T-cell (primary cell): ENCODE measurements at regions not wholly inside any gene's neighbourhood (a gene's known extent, or its start where the extent isn't known, plus 50 kb on each side); places are given as distances from the start of the nearest gene placed in this dataset.

Experiments used
- ATAC-seq, 4 experiments: fragments of 200-7000 bp in 3 of 4; fragments of 150-1000 bp in 1 of 4; cut with Tn5 transposase; replicated peaks in 1 of 4; 1 replicate in 3 of 4; 2 replicates in 1 of 4; pipeline ENCODE4 v1.10.0; 2021; ENCODE audit warnings: moderate library complexity in 3 of 4, mild to moderate bottlenecking in 2 of 4, moderate number of reproducible peaks in 1 of 4
- CTCF ChIA-PET, 2 donors: fragments of 300-600 bp; sonication (Branson Sonifier 250); formaldehyde crosslinking; loops; one replicate each; lab custom pipeline; 2022; ENCODE audit warnings: antibody characterized with exemption in 2 of 2; lab: Charles Lee
- POLR2A ChIA-PET, 2 donors: fragments of 300-600 bp; sonication (Branson Sonifier 250); formaldehyde crosslinking; loops; one replicate each; lab custom pipeline; 2022; ENCODE audit warnings: antibody characterized with exemption in 2 of 2; lab: Charles Lee
- DNase-seq, 35 experiments: peaks; one replicate each; pipeline versions ENCODE4 v3.0.0 to v3.0.0-alpha.2; 2013 to 2023
- H3K27ac ChIP-seq: one replicate; pipeline ENCODE4 v1.5.1; 2013; ENCODE audit warnings: low read length
- H3K27me3 ChIP-seq, 2 experiments: replicated peaks in 1 of 2; 1 replicate in 1 of 2; 2 replicates in 1 of 2; pipeline versions ENCODE4 v1.6.1 to v1.7.0; 2013; ENCODE audit warnings: low read length in 1 of 2, mixed read lengths in 1 of 2; ENCODE audit not compliant: control insufficient read depth in 2 of 2, insufficient read depth in 2 of 2; ENCODE audit errors: extremely low read depth in 1 of 2
- H3K36me3 ChIP-seq, 2 donors: 1 replicate in 1 of 2; 2 replicates in 1 of 2; pipeline versions ENCODE4 v1.6.1 to v1.7.0; 2013; ENCODE audit warnings: low read length in 1 of 2; ENCODE audit not compliant: control insufficient read depth in 2 of 2, insufficient read depth in 1 of 2; ENCODE audit errors: extremely low read depth in 1 of 2
- H3K4me1 ChIP-seq, 2 experiments: 1 replicate in 1 of 2; 2 replicates in 1 of 2; pipeline versions ENCODE4 v1.6.1 to v1.7.0; 2013; ENCODE audit warnings: low read length in 2 of 2, mixed read lengths in 1 of 2; ENCODE audit not compliant: insufficient read depth in 2 of 2, control insufficient read depth in 1 of 2; ENCODE audit errors: extremely low read depth in 1 of 2
- H3K4me3 ChIP-seq, 2 donors: 1 replicate in 1 of 2; 2 replicates in 1 of 2; pipeline versions ENCODE4 v1.5.1 to v1.7.0; 2013; ENCODE audit warnings: mild to moderate bottlenecking in 2 of 2, low read length in 1 of 2, moderate library complexity in 1 of 2; ENCODE audit not compliant: control insufficient read depth in 1 of 2; ENCODE audit errors: extremely low read depth in 1 of 2
- H3K9me3 ChIP-seq: 2 replicates; pipeline ENCODE4 v1.7.0; 2013
- H3K27ac Mint-ChIP-seq, 2 donors: one replicate each; pipeline ENCODE4 v1.8.0; 2020 to 2021; ENCODE audit warnings: mild to moderate bottlenecking in 2 of 2, mixed read lengths in 2 of 2
- H3K27me3 Mint-ChIP-seq, 2 donors: one replicate each; pipeline ENCODE4 v1.8.0; 2021 to 2022; ENCODE audit warnings: mixed read lengths in 2 of 2
- H3K36me3 Mint-ChIP-seq: one replicate; pipeline ENCODE4 v1.8.0; 2021; ENCODE audit warnings: mixed read lengths
- H3K4me1 Mint-ChIP-seq, 3 donors: one replicate each; pipeline ENCODE4 v1.8.0; 2020 to 2022; ENCODE audit warnings: mixed read lengths in 3 of 3, mild to moderate bottlenecking in 1 of 3
- H3K4me3 Mint-ChIP-seq, 3 donors: one replicate each; pipeline ENCODE4 v1.8.0; 2020 to 2022; ENCODE audit warnings: mild to moderate bottlenecking in 3 of 3, mixed read lengths in 3 of 3, moderate library complexity in 3 of 3
- H3K9me3 Mint-ChIP-seq, 3 donors: one replicate each; pipeline ENCODE4 v1.8.0; 2020 to 2022; ENCODE audit warnings: mixed read lengths in 3 of 3
- WGBS: methylation state at CpG from one replicate; pipeline ENCODE4 v1.1.5; 2013; ENCODE audit warnings: missing lambda C conversion rate; ENCODE audit not compliant: insufficient coverage; 5-methylcytosine and 5-hydroxymethylcytosine counted together

DNA sequence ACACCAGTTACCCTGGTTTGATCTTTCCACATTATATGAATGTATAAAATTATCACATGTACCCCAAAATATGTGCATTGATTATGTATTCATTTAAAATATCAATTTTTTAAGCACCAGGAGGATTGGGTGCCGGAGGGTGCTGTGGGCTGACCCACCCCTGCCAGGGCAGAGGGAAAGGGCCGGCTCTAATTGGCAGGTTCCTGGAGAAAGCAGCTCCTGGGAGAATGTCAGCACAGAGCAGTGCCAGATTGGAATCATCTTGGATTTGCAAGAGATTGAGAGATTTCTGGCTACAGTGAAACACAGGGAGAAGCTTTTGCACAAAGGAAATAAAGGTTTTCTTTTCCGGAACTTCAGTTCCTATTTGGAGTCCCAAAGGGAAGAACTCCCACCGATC is 264.4 kb upstream of the TCERG1L start:
- Histone ChIP-seq H3K4me1 (no peaks in the 10 kb centered on the region), H3K9me3 (no peaks in the 10 kb centered on the region), H3K36me3 (no peaks in the 10 kb centered on the region), H3K27ac (no peak overlapping the region), H3K27me3 (peaks cover 0 to 3% of the 10 kb centered on the region in 2 experiments), H3K4me3 (no peak overlapping the region)
- 95% methylated on average over 3 of the region's 4 CpGs for WGBS
- ATAC-seq (no peak), DNase-seq (no peak)
- Mint-ChIP-seq H3K4me1 (no peaks in the 10 kb centered on the region), H3K9me3 (no peaks in the 10 kb centered on the region), H3K27ac (no peak overlapping the region), H3K36me3 (no peaks in the 10 kb centered on the region), H3K27me3 (peaks cover 0 to 2% of the 10 kb centered on the region in 2 donors), H3K4me3 (no peak overlapping the region)
- CTCF ChIA-PET = no interaction called here
- POLR2A ChIA-PET = no interaction called here

DNA sequence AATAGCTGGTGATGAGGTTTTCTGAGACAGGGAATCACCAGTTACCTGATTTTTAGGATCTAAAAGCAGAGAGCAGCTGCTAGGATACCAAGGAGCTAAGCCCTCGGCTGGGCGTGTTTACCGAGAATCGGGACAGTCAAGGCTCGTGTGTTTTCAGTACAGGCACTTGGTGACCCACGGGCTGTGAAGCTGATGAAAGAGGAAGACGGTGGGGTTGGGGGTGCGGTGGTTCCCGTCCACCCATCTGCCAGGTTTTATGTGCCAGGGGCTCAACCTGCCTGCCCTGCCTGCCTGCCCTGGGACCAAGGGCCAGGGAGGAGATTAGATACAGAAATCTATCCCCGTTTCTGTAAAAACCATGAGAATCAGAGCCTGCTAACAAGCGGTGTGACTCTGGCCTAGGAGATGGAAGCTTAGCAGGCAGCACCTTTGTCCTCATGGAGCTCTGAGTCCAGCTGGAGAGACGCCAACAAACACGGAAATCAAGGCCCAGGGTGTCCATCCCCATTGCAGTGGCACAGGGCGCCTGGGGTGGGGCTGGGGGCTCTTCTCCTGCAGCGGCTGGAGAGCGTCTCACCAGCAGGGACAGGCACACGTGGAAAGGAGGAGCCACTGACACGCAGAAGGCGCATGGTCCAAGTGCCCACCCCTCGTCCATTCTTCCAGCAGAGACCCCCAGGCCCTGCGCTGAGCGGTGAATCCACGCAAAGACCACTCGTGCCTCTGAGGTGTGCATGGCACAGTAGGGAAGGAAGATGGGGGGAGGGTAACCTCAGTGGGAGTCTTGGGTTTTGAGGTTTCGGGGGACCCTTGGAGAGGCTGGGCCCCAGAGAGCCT is 265.0 kb upstream of the TCERG1L start:
- no peaks in the 10 kb centered on the region for H3K27me3 Mint-ChIP-seq
- no peak for ATAC-seq
- DNase-seq = no peak
- H3K36me3 Mint-ChIP-seq = no peaks in the 10 kb centered on the region
- H3K4me1 ChIP-seq = no peaks in the 10 kb centered on the region
- no peak overlapping the region for H3K4me3 Mint-ChIP-seq
- no peak overlapping the region for H3K27ac ChIP-seq
- H3K27me3 ChIP-seq = peaks cover 0 to 3% of the 10 kb centered on the region in 2 experiments
- no peak overlapping the region for H3K27ac Mint-ChIP-seq
- H3K36me3 ChIP-seq = no peaks in the 10 kb centered on the region
- ChIA-PET CTCF (no interaction called here), POLR2A (no interaction called here)
- no peak overlapping the region for H3K4me3 ChIP-seq
- WGBS = 81% methylated on average over 16 of the region's 25 CpGs
- no peaks in the 10 kb centered on the region for H3K9me3 ChIP-seq
- H3K4me1 Mint-ChIP-seq = no peaks in the 10 kb centered on the region
- H3K9me3 Mint-ChIP-seq = no peaks in the 10 kb centered on the region

DNA sequence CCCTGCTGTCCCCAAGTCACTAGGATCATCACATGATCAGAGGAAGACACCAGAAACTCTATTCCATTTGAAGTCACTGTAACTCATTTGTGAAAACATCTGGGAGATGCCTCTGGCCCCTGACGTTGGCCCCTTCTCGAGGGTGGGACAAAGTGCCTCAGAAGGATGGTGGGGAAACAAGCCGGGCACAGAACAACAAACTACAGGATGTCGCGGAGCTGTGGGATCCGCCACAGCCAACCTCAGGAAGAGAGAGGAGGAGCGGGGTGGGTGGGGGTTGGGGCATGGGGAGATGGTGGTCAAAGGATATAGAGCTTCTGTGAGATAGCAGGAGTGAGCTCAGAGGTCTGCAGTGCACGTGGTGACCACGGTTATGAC is 265.6 kb upstream of the TCERG1L start:
- Mint-ChIP-seq H3K9me3 (no peaks in the 10 kb centered on the region), H3K27me3 (no peaks in the 10 kb centered on the region), H3K4me3 (no peak overlapping the region), H3K27ac (no peak overlapping the region), H3K36me3 (no peaks in the 10 kb centered on the region), H3K4me1 (no peaks in the 10 kb centered on the region)
- no peak overlapping the region for H3K4me3 ChIP-seq
- DNase-seq = no peak
- POLR2A ChIA-PET = no interaction called here
- no peaks in the 10 kb centered on the region for H3K4me1 ChIP-seq
- H3K27me3 ChIP-seq = peaks cover 0 to 3% of the 10 kb centered on the region in 2 experiments
- CTCF ChIA-PET = no interaction called here
- no peak overlapping the region for H3K27ac ChIP-seq
- ATAC-seq = no peak
- H3K36me3 ChIP-seq = no peaks in the 10 kb centered on the region
- no peaks in the 10 kb centered on the region for H3K9me3 ChIP-seq
- WGBS = 21% methylated on average over 3 of the region's 9 CpGs

DNA sequence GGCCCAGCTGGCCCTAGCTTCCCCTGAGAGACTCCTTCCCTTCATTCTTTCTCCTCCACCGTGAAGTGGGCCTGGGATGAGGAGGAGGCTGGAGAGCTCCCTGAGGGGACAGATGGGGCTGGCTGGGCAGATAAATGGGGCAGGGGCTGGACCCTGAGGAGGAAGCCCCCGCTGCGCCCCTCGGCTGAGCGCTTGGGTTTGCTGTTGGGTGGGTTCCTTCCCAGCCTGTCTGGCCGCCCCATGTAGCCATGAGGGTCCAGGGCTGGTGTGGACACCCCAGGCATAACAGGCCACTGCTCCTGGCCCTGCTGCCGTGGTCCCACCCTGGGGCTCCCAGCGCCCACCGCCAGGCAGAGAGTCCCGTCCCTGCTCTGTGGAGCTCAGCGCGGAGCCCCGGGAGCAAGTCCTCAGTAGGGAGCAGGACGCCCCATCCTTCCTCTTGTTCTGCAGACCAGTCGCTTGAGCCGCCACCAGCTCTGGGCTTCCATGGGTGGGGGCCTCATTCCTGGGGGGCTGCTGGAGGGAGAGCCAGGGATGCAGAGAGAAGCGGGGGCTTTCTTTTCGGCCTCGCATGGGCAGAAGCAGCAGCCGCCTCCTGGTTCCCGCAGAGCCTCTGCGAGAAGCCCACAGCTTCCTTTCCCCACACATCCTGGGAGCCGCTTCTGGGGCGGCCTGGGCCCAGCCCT is 266.4 kb upstream of the TCERG1L start:
- Histone ChIP-seq H3K27me3 (peaks cover 0 to 3% of the 10 kb centered on the region in 2 experiments), H3K4me1 (no peaks in the 10 kb centered on the region), H3K36me3 (no peaks in the 10 kb centered on the region), H3K27ac (no peak overlapping the region), H3K4me3 (no peak overlapping the region), H3K9me3 (no peaks in the 10 kb centered on the region)
- ChIA-PET CTCF (no interaction called here), POLR2A (no interaction called here)
- ATAC-seq (no peak), DNase-seq (no peak)
- H3K27me3 Mint-ChIP-seq = peaks cover 0 to 3% of the 10 kb centered on the region in 2 donors
- no peak overlapping the region for H3K27ac Mint-ChIP-seq
- H3K9me3 Mint-ChIP-seq = no peaks in the 10 kb centered on the region
- H3K4me3 Mint-ChIP-seq = no peak overlapping the region
- no peaks in the 10 kb centered on the region for H3K4me1 Mint-ChIP-seq
- no peaks in the 10 kb centered on the region for H3K36me3 Mint-ChIP-seq
- WGBS = 80% methylated on average over 14 of the region's 24 CpGs

DNA sequence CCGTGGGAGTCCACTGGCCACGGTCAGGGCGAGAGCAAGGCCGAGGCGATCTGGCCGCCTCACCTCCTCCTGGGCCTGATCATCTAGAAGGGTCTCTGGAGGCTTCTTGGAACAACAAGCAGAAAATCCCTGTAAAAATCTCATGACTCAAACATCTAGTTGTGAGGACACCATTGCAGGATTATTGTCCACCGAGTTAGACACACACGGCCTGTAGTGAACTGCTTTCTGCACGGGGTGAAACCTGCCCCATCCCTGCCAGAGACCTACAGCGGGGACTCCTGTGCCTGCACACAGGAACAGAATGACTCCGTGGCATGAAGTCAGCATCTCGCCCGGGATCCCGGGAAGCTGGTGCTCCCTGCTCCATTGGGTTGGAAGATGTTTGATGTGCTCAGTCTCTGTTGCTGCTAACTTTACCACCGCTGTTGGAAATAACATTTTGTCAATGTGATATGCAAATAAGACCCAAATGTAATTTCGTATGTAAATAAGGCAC is 267.0 kb upstream of the TCERG1L start:
- no peak overlapping the region for H3K4me3 ChIP-seq
- peaks cover 0 to 2% of the 10 kb centered on the region in 2 experiments for H3K27me3 ChIP-seq
- Mint-ChIP-seq H3K27ac (no peak overlapping the region), H3K4me3 (no peak overlapping the region), H3K4me1 (no peaks in the 10 kb centered on the region), H3K36me3 (no peaks in the 10 kb centered on the region), H3K27me3 (peaks cover 0 to 3% of the 10 kb centered on the region in 2 donors), H3K9me3 (no peaks in the 10 kb centered on the region)
- no peak for ATAC-seq
- CTCF ChIA-PET = no interaction called here
- no peaks in the 10 kb centered on the region for H3K4me1 ChIP-seq
- POLR2A ChIA-PET = no interaction called here
- H3K9me3 ChIP-seq = no peaks in the 10 kb centered on the region
- DNase-seq = no peak
- 77% methylated on average over 14 of the region's 16 CpGs for WGBS
- H3K36me3 ChIP-seq = no peaks in the 10 kb centered on the region
- no peak overlapping the region for H3K27ac ChIP-seq

DNA sequence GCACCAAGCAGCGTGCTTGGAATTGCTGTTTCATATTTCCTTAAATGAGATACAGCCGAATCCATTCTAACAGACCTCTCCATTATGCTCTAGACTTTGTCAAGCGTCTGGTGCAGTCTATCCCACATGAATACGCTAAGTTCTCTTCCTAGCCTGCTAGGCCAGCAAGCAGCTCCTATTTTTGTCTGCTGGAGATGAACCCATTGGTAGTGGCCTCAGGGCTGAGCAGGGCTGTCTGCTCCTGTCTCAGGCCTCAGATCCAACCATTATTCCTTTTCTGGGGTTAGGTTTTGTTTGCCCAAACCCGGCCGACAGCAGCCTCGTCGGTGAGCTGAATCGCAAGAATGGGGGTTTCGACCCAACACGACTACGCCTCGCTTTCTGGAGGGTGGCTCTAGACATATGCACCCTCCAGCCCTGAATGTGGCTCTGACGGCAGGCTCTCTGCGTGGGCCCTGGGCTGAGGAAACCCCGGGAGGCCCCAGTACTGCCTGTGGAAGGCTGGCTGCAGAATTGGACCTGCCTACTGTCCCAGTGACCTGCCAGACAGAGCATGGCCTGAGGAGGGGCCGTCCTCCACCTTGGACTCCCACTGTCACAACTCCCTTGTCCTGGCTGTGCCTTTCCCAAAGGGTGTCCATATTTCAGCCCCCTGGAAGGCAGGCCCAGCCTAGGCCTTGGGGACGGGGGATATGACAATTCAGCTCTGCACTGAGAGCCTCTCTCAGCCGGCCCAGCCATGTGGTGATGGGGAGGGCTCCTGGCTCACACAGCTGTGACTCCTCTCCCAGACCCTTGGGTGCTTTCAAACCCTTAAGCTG is 267.9 kb upstream of the TCERG1L start:
- H3K27ac ChIP-seq = no peak overlapping the region
- ChIA-PET POLR2A (no interaction called here), CTCF (no interaction called here)
- no peaks in the 10 kb centered on the region for H3K36me3 ChIP-seq
- 76% methylated on average over 17 of the region's 19 CpGs for WGBS
- ATAC-seq (no peak), DNase-seq (no peak)
- no peaks in the 10 kb centered on the region for H3K4me1 ChIP-seq
- no peak overlapping the region for H3K4me3 Mint-ChIP-seq
- no peaks in the 10 kb centered on the region for H3K9me3 Mint-ChIP-seq
- no peaks in the 10 kb centered on the region for H3K9me3 ChIP-seq
- peaks cover 0 to 3% of the 10 kb centered on the region in 2 donors for H3K27me3 Mint-ChIP-seq
- H3K36me3 Mint-ChIP-seq = no peaks in the 10 kb centered on the region
- H3K27me3 ChIP-seq = no peaks in the 10 kb centered on the region
- no peak overlapping the region for H3K27ac Mint-ChIP-seq
- no peak overlapping the region for H3K4me3 ChIP-seq
- H3K4me1 Mint-ChIP-seq = no peaks in the 10 kb centered on the region
